SH-SY5Y (cell line): ENCODE measurements at regions not wholly inside any gene's neighbourhood (a gene's known extent, or its start where the extent isn't known, plus 50 kb on each side); places are given as distances from the start of the nearest gene placed in this dataset.

Experiments
- GATA2 ChIP-seq: IDR thresholded peaks from 2 replicates; pipeline ENCODE4 v1.6.1; 2011; ENCODE audit warnings: mild to moderate bottlenecking, low read depth, low read length
- GATA3 ChIP-seq: IDR thresholded peaks from 2 replicates; pipeline ENCODE4 v1.6.1; 2011; ENCODE audit warnings: low read depth, mild to moderate bottlenecking, low read length, moderate library complexity

DNA sequence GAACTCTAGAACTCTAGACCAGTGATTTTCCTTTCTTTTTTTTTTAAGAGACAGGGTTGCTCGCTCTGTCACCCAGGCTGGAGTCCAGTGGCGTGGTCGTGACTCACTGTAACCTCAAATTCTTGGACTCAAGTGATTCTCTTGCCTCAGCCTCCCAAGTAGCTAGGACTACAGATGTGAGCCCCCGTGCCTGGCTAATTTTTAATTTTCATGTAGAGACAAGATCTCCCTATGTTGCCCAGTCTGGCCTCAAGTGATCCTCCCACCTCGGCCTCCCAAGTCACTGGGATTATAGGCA, 359.6 kb downstream of the SHQ1 start:
- TF ChIP-seq GATA2 (no peak), GATA3 (no peak)
